GM18867 (cell line): ENCODE measurements at regions not wholly inside any gene's neighbourhood (a gene's known extent, or its start where the extent isn't known, plus 50 kb on each side); places are given as distances from the start of the nearest gene placed in this dataset.
"Not testable (repeated sequence)": the region's sequence is repeated elsewhere in the genome, so short reads cannot be mapped to it uniquely, and the experiment has no call there.

Experiments
- ATAC-seq: cut with Tn5 transposase; IDR thresholded peaks from one replicate; pipeline ENCODE4 v1.9.1; 2021; ENCODE audit warnings: mild to moderate bottlenecking, moderate library complexity; ENCODE audit not compliant: unreplicated experiment

DNA sequence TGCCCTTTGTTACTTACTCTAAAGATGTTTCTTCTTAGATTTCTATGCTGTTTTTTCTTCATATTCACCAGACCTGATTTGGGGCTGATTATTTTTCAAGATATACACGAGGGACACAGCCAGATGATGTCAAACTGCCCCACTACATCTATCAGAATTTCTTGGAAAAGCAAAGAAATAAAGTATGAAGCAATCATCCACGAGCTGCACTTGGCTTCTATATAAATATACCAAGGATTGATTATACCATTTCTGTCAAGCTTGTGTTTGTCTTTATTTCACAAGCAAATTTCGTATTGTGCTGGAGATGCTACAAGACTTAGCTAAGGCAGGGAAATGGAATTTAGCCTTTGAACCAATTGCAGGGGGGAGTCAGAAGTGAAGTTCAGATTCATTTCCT is 715.1 kb upstream of the NR2F2 start:
- no peak for ATAC-seq

DNA sequence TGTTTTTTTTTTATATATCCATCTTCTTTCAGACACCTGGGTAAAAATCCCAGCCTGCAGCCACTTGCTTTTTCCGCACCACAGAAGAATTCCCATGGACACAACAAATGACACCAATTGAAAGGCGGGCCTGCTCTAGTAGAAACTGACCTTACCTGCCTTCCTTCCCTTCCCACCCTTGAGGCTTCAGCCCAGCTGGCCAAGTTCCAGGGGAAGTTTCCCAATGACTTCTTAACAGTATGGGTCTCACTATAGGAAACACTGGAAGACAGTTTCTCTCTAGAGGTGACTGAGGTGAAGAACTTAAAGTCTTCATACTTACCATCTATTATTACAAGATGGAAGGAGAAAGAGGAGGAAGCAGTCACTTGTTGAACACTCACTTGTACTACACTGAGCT is 714.2 kb upstream of the NR2F2 start:
- no peak for ATAC-seq

DNA sequence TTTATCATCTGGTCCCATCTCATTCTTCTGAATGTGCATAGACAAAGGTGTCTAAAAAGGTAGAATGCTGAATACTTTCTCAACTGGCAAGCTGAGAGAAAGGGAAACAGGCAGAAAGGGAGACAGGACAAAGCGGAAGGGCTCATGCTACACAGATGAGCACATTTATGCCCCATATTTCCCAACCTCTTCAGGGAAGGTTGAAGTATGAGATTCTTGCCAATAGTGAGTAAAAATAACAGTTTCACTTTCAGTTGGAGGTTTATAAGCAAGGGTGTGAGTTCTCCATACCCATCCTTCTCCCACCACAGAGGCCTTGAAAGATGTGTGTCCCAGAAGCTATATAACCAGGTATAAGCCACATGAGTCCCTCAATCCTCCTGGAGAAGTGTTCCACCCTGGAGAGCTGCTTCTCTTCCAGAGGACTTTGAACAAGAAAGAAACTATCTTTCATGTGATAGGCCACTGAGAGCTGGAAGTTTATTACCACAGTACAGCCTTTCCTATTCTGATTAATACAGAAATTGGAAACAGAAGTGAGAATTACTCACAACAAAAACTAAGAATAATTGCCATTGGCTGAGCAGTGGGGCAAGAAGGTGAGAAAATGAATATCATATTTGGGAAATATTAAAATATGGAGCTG is 709.4 kb upstream of the NR2F2 start:
- no peak for ATAC-seq

DNA sequence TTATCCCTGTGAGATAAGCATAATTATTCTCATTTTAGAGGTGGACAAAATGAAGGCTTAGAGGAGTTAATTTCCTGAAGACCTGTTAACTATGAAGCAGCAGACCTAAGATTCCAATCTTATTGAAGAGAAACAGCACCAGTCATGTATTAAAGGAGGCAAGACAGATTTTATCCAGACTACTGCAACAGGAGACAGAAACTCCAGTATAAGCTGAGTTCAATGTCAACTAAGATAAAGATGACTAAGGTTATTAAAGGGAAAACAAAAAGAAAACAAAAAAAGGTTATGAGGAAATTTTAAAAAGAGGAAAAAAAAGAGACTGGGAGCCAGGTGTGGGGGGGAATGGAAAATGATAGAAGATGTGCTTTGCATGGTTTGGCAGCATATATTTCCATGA is 707.7 kb upstream of the NR2F2 start:
- no peak for ATAC-seq

DNA sequence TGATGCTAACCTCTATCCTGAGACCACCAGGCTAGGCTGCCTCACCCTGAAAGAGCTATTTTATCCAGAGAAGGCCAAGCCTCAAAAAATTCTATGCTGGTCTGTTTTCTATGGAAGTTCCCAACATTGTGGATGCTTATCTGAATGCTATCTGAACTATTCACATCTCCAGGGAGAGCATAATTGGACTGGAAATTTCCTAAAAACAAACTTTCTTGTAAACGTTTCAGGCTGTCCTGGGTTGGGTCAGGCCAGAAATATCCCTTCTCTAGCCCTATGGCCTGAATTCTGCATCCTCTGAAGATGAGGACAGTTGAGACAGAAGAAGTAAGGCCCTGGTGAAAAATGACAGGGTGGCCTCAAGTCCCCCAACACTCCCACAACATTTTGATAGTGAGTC is 706.4 kb upstream of the NR2F2 start:
- no peak for ATAC-seq

DNA sequence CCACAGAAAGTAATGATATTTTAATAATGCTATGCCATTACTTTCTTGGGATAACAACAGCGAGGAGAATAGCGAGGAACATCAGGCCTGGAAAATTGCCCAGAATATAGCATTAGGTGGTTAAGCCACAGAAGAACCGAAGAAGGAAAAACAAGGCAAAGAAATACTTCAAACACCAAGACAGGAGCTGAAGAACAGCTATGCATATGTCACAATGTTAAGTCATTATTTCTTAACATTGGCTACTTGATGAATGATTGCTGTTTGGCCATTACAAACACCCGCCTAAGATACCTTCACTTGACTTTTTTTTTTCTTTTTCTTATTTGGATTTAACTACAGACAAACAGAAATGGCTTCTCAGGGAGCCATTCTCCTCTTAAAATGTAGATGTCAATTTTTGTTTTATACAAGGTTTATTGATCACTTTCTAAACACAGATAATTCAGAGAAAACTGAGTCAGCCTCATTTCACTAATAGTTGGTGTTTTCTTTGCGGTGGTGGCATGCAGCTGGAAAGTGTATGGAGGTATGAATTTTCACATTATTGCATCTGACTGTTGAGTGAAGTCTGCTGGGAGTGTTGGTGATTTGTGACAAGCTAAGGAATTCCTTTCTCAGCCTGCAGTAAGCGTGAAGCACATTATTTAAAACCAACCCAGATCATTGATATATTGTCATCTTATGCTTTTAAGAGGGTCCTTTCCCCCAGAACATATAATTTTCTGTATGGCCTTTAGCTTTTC is 705.7 kb upstream of the NR2F2 start:
- no peak for ATAC-seq

DNA sequence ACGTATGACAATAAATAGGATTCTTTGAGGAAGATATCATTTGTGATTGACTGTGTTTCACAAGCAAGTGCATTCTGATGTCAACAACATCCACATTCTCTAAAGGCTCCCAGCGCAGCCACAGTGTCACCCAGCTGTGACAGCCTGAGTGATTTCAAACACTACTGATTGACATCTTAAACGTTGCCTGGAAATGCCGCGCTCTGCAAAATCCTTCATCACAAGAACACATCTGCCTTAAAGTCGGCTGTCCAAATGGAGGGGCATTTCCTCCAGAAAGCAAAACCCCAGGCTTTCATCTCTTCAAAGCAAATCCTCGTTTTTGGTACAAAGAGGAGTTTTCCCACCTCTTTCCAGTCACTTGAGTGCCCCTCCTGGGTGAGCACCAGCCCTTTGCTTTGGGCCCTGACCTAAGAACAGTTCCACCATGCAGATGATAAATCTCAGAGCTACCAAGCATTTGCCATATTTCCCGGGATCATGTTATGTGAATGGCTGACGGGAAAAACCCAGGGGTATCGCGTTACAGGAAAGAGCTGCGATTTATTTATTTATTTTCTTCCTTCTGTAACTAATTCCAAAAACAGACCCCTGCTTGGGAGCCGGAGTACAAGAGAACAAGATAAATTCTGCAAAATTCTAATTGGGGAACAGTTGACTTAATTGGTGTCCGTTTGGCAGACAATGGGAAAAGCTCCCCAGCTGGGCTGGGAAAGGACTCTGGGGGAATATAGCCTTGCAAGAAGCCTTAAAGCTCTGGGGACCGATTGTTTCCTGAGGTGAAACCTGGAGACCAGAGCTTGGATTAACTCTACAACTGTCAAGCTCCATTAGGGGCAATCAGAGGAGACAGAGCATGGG is 703.8 kb upstream of the NR2F2 start:
- no peak for ATAC-seq

DNA sequence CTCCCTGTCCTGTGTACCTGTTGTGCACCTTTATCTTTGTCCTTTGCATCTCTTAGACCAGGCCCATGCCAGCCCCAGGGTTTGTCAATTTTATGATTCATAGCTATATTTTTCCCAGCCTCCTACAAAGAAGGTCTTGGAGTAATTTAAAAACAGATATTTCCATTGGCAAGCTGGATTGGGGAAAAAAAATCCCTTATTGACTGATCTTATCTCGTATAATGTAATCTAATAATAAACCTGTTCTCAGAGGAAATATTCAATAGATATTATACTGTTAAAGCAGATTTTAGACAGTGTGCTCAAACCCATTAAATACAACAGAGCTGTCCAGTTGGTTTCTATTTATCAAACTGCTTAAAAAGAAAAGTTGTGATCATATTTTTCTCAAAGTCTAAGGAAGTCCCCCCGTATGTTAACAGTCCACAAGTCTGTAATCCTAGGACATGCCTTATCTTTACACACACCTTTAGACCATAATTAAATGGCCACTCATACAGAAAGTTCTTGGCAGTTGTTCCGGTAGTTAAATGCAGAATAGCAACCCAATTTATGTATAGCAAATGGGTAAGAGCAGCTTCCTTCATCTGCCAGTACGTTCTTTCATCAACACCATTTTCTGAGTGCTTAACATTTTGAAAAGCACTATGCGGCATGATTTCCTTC is 700.9 kb upstream of the NR2F2 start:
- no peak for ATAC-seq

DNA sequence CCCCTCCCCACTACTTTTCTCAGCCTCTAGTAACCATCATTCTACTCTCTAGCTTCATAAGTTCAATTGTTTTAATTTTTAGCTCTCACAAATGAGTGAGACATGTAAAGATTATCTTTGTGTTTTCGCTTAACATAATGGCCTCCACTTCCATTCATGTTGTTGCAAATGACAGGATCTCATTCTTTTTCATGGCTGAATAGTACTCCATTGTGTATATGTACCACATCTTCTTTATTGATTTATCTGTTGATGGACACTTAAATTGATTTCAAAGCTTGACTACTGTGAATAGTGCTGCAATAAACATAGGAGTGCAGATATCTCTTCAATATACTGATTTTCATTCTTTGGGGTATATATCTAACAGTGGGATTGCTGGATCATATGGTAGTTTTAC is 699.8 kb upstream of the NR2F2 start:
- no peak for ATAC-seq

DNA sequence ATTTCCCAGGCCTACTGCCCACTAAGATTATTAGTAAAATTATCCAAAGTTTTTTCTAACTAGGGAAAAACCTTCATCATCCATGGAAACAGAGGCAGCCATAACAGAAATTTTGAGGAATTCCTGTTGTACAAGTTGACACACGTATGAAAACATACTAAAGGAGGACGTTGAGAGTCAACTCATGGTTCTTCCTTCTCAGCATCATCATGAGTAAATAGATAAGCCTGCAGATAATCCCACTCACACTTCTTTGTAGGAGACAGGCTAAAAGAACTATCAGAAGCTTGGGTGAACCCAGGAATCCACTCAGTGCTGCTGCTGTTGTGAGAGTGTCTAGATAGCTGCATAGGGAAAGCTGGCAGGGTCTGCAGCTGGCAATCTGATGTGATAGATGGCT is 694.8 kb upstream of the NR2F2 start:
- ATAC-seq = no peak

DNA sequence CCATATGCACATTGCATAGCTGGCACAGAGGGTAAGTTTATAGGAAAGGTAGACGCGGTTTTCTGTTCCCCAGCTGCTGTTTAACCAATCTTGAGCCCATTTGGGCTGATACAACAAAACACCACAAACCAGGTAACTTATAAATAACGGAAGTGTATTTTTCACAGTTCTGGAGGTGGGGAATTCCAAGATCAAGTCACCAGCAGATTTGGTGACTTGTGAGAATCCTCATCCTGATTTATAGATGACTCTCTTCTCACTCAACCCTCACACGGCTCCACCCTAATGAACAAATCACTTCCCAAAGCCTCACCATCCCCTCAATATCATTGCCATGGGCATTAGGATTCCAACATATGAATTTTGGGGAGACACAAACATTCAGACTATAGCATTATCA is 694.4 kb upstream of the NR2F2 start:
- ATAC-seq = no peak

DNA sequence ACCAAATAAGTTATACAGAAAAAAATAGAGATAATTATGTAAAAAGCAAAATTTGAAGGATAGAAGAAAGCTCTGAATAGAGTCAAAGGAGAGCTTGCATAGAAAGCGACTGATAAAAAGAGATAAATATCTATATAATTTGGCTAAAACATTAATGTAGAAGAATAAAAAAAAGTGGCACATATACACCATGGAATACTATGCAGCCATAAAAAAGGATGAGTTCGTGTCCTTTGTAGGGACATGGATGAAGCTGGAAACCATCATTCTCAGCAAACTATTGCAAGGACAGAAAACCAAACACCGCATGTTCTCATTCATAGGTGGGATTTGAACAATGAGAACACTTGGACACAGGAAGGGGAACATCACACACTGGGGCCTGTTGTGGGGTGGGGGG is 693.3 kb upstream of the NR2F2 start:
- not testable (repeated sequence) for ATAC-seq

DNA sequence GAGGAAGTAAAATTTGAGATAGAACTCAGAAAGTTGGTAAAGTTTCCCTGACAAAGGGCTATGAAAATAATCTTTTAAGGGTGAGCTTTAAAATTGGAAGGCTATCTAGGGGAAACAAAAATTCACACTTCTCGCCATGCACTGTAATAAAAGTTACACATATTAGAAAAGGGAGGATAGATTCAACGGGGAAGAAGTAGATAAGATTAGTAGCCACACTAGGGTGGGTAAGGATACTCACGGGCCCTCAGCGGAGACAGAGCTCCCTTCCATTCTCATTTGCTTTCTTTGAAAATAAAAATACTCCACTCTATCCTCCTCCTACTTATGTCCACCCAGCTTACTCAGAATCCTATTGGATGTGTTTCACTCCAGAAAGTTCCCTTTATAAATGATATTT is 691.3 kb upstream of the NR2F2 start:
- ATAC-seq = no peak

DNA sequence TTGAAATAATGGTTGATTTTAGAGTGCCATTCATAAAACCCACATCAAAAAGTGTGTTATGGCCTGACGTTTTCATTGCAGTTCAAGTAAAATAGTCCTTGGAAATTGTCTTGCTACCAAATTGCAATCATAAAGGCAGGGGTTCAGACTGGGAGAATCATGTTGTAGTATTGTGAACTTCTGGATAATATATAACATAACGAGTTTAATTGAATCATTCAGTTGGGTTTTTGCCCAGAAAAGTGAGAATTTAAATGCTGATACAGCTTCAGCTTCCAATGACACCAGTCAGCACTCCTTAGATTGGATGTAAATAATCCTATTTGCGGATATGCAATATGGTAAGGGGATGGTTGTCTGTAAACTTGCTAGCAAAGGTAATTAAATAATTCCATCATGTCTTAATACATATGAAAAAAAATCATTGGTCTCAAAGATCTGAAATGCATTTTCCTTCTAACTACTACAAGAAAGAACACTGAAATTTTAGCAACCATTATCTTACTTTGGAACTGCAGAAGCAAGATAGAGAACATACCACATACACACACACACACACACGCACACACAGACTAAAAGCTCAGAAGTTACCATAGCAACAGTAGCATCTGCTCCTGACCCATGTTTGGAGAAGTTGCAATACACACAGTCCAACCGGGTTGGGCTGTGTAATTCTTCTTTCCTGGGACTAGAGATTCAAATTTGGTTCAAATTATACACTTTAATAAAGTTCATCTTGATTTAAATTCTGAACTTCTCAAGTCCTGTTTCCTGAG is 686.2 kb upstream of the NR2F2 start:
- ATAC-seq = no peak

DNA sequence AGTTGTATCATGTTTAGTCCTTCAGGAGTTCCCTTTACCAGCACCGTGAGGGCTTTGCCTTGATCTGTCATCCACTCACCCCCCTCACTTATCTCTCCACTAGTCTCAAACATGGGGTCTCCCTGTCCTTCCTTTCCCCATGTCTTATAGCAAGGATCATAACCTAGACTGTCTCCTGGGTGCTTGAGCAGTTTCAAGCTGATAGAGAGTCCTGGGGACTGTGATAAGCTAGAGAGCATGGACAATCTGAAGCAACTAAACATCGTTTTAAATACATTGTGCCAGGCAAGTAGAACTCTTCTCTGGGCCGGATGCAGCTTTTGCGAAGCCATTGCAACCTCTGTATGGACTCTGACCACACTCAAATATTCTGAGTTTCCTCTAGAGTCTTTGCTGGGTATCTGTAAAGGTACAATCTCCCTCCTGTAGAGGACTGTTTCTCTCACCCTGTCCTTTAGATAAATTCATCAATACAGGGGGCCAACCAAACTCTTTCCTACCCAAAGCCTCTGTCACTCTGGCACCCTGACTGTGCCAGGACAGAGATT is 684.6 kb upstream of the NR2F2 start:
- ATAC-seq = no peak

DNA sequence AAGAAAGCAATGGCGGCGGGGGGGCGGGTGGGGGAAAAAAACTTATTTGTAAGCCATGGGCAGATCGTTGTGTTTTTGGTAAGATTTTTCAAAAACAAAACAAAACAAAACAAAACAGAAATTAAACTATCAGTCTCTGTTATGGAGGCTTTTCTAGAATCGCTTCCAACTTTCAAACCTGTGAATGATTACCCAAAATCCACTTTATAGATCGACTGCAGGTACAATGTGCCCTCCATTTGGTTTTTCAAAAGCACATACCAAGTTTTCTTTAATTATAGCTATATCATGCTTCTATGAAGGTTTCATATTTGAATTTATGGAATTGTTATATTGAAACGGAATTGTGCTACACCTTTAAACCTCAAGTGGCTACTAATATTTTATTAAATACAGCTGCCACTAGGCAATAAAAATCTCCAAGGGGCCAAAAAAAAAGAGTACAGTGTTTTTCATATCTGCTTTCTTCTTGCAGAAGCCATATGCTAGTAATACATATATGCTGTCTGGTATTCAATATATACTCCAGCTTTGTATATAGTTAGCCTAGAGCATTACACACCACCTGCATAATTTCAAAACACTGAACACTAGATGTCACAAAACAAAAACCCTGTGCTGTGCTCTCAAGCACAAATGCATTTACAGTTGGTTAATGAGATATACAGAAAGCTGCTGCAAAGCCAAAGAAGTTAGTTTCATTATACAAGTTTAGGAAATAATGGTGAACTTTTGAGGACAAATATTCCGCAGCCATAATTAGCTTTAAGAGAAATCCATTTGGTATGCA is 683.8 kb upstream of the NR2F2 start:
- no peak for ATAC-seq

DNA sequence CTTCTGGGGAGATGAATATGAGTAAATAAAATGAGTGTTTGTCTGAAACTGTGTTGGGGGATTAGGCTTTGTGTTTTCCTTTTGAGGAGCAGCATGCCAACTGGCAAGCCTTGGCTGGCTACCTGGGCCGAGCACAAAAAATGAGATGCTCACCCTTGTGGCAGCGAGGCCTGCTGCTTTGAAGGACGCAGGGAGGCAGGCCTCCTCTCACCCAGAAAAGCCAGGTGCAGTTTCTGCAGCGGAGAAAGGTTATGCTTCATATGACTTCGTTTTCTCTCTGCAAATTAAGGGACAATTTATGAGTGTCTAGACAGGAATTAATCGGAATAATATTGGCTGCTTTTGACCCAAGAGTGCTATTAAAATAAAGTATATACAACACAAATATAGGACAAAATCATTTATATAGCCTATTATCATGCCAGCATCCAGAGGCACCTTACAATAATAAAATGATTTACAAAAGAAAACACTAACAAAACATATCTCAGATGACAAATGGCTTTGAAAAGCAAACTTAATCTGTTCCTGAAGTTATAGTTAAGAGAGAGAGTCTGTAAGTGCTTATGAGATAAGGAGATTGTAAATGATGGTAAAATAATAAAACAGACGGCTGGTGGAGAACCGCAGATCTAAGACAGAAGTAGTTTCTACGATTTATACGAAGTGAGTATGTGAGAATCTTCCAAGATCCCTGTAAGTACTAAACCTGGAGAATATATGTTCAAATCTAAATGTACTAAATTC is 682.8 kb upstream of the NR2F2 start:
- ATAC-seq = no peak

DNA sequence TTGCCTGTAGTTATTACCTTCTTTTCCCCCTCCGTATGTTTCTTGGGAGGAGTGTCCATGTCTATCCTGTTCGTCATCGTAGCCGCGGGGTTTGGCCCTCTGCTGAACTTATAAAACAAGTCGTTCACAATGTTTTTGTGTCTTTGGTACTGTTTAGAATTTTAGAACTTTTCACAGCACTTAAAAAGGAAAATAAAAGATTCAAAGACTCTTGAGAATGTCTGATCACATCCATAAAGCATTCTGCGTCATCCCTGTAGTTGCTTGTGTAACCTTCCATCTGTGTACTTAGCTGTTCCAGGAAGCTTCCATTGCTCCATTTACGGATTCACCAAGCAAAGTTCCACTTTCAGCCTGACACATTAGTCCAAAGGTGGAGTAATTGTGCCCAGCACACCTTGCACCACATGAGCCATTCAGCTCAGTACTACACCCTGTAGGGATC is 677.1 kb upstream of the NR2F2 start:
- no peak for ATAC-seq
